Activated CD4-positive, alpha-beta T cell treated with anti-CD3 and anti-CD28 coated beads, Interleukin-2, amount 10 ng/mL, durations not matched to agents 7 days and 5 days (primary cell): ENCODE measurements at regions not wholly inside any gene's neighbourhood (a gene's known extent, or its start where the extent isn't known, plus 50 kb on each side); places are given as distances from the start of the nearest gene placed in this dataset.

Source experiments
- CTCF ChIA-PET: fragments of 350-600 bp; sonication (Branson Sonifier 250); formaldehyde crosslinking; loops from one replicate; lab custom pipeline; 2021; ENCODE audit warnings: antibody characterized with exemption; lab: Charles Lee
- POLR2A ChIA-PET: fragments of 350-600 bp; sonication (Branson Sonifier 250); formaldehyde crosslinking; loops from one replicate; lab custom pipeline; 2021; ENCODE audit warnings: antibody characterized with exemption; lab: Charles Lee
- DNase-seq: peaks from one replicate; pipeline ENCODE4 v3.0.0-alpha.2; 2020
- H3K27ac Mint-ChIP-seq: one replicate; pipeline ENCODE4 v1.8.0; 2021; ENCODE audit warnings: mild to moderate bottlenecking, moderate library complexity, mixed read lengths
- H3K27me3 Mint-ChIP-seq: one replicate; pipeline ENCODE4 v1.8.0; 2021; ENCODE audit warnings: mixed read lengths
- H3K36me3 Mint-ChIP-seq: one replicate; pipeline ENCODE4 v1.8.0; 2021; ENCODE audit warnings: low read depth, mixed read lengths
- H3K4me1 Mint-ChIP-seq: one replicate; pipeline ENCODE4 v1.8.0; 2021; ENCODE audit warnings: mixed read lengths
- H3K4me3 Mint-ChIP-seq: one replicate; pipeline ENCODE4 v1.8.0; 2021; ENCODE audit warnings: mild to moderate bottlenecking, moderate library complexity, mixed read lengths
- H3K9me3 Mint-ChIP-seq: one replicate; pipeline ENCODE4 v1.8.0; 2021; ENCODE audit warnings: mixed read lengths

DNA sequence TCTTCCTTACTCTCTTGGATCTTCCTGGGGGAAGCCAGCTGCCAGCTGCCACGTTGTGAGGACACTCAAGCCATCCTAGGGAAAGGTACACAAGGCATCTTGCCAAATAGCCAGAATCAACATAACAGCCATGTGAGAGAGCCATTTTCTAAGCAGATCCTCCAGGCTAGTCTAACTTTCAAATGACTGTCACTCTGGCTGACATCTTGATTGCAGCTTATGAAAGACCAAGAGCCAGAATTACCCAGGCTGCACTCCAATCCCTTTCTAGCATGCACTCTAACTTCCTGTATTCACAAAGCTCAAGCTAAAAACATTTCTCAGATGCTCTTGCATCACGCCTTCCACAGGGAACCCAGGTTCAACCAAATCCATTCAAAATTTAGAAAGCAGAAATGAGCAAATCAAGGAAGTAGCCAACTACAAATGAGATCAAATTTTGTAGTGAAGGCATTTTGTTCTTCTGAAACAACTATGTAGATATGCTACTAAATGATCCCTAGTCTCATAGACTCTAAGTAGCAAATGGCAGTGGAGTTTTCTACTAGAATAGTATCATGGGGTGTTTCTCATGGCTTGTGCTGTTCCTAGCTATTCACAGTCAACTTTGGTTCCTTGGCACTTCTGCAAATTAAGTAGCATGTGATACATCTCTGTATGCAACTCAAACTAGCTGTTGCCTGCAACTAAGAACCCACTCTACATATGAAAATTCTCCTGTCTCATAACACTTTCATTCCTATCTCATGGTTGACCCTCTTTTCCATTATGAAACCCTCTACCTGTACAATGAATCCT is 281.9 kb downstream of the ZEB2 start:
- Mint-ChIP-seq H3K9me3 (no peaks in the 10 kb centered on the region), H3K27me3 (no peaks in the 10 kb centered on the region), H3K4me1 (peaks cover 53% of the 10 kb centered on the region), H3K4me3 (no peak overlapping the region), H3K36me3 (peaks cover 2% of the 10 kb centered on the region), H3K27ac (no peak overlapping the region)
- DNase-seq = no peak
- CTCF ChIA-PET = interaction anchor here (0.8 to 1.3 kb wide), 4 partner anchors 10 to 89 kb away, joined by 3 to 4 read pairs (median 3); no protein-coding TSS in a partner anchor
- POLR2A ChIA-PET = no interaction called here

DNA sequence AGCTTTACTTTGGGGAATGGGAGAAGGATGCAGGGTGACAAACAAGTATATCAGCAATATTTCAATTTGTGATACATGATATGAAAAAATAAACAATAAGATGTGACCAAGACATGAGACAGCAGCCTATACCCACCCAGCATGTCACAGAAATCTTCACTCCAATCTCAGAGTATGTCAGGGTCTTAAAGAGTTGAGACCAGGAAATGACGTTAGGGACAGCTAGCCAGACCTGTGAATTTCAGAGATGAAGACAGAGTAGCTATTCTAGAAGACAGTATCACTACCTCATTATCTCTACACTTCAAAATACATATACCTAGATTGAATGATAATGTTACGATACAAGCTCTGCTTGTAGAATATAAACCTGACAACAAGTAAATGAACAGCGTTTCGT is 282.8 kb downstream of the ZEB2 start:
- Mint-ChIP-seq H3K27me3 (no peaks in the 10 kb centered on the region), H3K36me3 (peaks cover 2% of the 10 kb centered on the region), H3K27ac (no peak overlapping the region), H3K4me3 (no peak overlapping the region), H3K9me3 (no peaks in the 10 kb centered on the region), H3K4me1 (peaks cover 55% of the 10 kb centered on the region)
- POLR2A ChIA-PET = no interaction called here
- DNase-seq = no peak
- CTCF ChIA-PET = interaction anchor here (0.6 to 1.3 kb wide), 2 partner anchors 26 to 88 kb away, joined by 3 to 4 read pairs; no protein-coding TSS in a partner anchor

DNA sequence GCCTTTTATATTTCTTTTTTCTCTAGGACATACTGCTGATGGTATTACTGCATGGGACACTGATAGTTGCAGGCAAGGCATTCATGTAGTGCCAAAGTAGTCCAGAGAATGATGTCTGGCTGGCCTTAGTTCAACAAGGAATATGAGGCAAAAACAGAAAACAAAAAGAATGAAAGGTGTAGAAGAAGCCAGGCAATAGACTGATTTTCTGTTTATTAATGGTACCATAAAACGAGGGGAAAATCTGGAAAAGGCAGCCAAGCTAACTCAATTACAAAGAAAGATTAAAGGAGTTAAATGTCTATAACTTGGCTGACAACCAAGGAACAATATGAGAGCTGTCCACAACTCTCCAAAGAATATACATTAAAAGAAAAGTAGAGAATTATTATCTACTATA is 284.9 kb downstream of the ZEB2 start:
- ChIA-PET POLR2A (no interaction called here), CTCF (interaction anchor here (1.0 to 2.1 kb wide), 5 partner anchors 11 to 82 kb away, joined by 3 to 6 read pairs (median 3); no protein-coding TSS in a partner anchor)
- H3K4me1 Mint-ChIP-seq = peaks cover 45% of the 10 kb centered on the region
- no peaks in the 10 kb centered on the region for H3K27me3 Mint-ChIP-seq
- H3K27ac Mint-ChIP-seq = peak overlapping the region; percentile 71
- no peak for DNase-seq
- H3K9me3 Mint-ChIP-seq = no peaks in the 10 kb centered on the region
- H3K36me3 Mint-ChIP-seq = peaks cover 2% of the 10 kb centered on the region
- H3K4me3 Mint-ChIP-seq = no peak overlapping the region

DNA sequence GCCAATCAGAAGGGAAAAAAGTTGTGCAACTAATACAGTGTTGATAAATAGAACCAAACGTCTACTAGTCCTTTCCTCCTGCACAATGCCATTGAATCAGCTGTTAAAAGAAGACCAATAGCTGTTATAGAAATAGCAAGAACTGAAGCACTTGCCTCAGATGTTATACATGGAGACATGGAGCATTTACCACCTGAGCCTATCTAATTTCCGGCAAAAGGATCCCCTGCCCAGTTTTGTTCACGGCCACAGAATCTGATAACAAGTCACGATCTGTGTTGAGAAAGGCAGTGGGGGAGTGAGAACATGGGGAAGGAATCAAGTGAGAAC is 285.4 kb downstream of the ZEB2 start:
- Mint-ChIP-seq H3K27me3 (no peaks in the 10 kb centered on the region), H3K4me3 (no peak overlapping the region), H3K9me3 (no peaks in the 10 kb centered on the region), H3K4me1 (peaks cover 43% of the 10 kb centered on the region), H3K27ac (peak overlapping the region; percentile 71), H3K36me3 (peaks cover 2% of the 10 kb centered on the region)
- no peak for DNase-seq
- ChIA-PET CTCF (interaction anchor here (1.0 to 2.1 kb wide), 5 partner anchors 10 to 83 kb away, joined by 3 to 6 read pairs (median 3); no protein-coding TSS in a partner anchor), POLR2A (interaction anchor here (0.6 kb wide), 1 partner anchor 59 kb away, joined by 4 read pairs; no protein-coding TSS in a partner anchor)

DNA sequence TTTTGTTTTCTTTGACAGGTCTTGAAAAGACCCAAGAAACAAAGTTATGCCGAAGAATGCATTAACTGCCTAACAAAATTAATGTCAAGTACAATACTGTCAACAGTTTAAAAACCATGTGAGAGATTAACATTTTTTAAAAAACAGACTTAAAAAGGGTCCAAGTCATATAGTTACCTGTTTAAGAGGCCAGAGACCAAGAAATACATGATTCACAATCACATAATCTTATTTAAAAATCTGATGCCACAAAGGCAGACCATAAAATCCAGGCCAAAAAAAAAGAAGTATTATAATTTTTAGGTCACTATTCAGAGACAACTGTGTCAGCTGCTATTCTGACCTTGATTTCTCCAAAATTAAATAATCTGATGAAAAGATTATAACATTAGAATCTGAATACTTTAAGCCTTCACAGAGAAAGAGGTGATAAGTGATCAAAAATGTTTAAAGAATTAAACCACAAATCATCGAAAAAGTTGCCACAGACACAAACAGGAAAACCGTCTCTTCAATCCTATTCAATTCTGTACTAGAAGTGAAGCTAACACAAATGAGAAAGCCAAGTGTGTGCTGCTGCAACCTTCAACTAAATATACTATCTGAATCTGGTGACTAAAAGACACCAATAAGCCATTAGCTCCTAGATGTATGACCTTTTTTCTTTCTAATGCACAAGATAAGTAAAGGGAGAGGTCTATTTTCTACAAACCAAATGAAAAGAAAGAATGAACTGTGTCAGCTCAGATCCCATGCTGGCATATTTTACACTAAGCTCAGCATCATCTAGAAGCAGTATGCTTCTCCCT is 286.0 kb downstream of the ZEB2 start:
- peaks cover 2% of the 10 kb centered on the region for H3K36me3 Mint-ChIP-seq
- peak overlapping the region; percentile 1 for H3K4me3 Mint-ChIP-seq
- peak overlapping the region; percentile 76 for H3K27ac Mint-ChIP-seq
- no peaks in the 10 kb centered on the region for H3K9me3 Mint-ChIP-seq
- ChIA-PET CTCF (interaction anchor here (0.6 to 2.1 kb wide), 6 partner anchors 9 to 91 kb away, joined by 3 to 6 read pairs (median 3); no protein-coding TSS in a partner anchor), POLR2A (interaction anchor here (0.6 kb wide), 1 partner anchor 58 kb away, joined by 4 read pairs; no protein-coding TSS in a partner anchor)
- peaks cover 43% of the 10 kb centered on the region for H3K4me1 Mint-ChIP-seq
- no peaks in the 10 kb centered on the region for H3K27me3 Mint-ChIP-seq
- DNase-seq = no peak

- POLR2A ChIA-PET = no interaction called here
- H3K27ac Mint-ChIP-seq = peak overlapping the region; percentile 76
- H3K36me3 Mint-ChIP-seq = peaks cover 2% of the 10 kb centered on the region
- CTCF ChIA-PET = interaction anchor here (2.1 kb wide), 1 partner anchor 13 kb away, joined by 6 read pairs; no protein-coding TSS in a partner anchor
- H3K9me3 Mint-ChIP-seq = no peaks in the 10 kb centered on the region
- H3K27me3 Mint-ChIP-seq = no peaks in the 10 kb centered on the region
- no peak for DNase-seq
- peaks cover 40% of the 10 kb centered on the region for H3K4me1 Mint-ChIP-seq
- peak overlapping the region; percentile 1 for H3K4me3 Mint-ChIP-seq
These were observed 286.6 kb downstream of the ZEB2 start for GRCh38 chr2:144233317-144233716.

DNA sequence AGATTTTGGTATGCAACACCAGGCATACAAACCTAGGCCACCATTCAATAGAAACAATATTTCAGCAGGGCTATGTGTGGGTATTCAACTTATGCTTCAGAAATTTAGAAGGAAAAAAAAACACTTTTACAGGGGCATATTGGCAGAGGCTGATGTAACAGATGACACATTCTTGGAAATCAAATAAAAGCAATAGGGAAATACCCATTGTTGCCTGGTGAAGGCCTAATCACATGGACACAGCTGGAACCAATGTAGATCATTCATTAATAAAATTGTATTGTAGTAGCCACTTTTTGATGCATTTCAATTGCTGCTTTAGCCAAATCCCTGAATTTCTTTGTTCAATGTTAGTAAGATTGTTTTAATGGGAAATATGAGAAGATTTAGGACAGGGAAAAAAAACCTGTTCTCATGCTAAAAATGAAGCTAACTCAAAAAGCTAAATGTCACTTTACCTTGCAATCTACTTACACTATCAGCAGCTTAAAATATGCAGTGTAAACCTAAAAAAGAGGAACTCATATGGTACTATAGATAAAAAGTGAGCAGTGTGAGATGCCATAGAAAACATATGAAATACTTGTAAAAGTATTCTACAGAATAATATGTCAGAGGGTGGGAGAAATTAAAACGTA is 289.4 kb downstream of the ZEB2 start:
- ChIA-PET POLR2A (no interaction called here), CTCF (no interaction called here)
- H3K36me3 Mint-ChIP-seq = peaks cover 3% of the 10 kb centered on the region
- DNase-seq = no peak
- peaks cover 36% of the 10 kb centered on the region for H3K4me1 Mint-ChIP-seq
- H3K4me3 Mint-ChIP-seq = no peak overlapping the region
- H3K27me3 Mint-ChIP-seq = no peaks in the 10 kb centered on the region
- H3K27ac Mint-ChIP-seq = no peak overlapping the region
- no peaks in the 10 kb centered on the region for H3K9me3 Mint-ChIP-seq

- Mint-ChIP-seq H3K4me1 (peaks cover 33% of the 10 kb centered on the region), H3K27ac (no peak overlapping the region), H3K9me3 (no peaks in the 10 kb centered on the region), H3K4me3 (no peak overlapping the region), H3K36me3 (peaks cover 3% of the 10 kb centered on the region), H3K27me3 (no peaks in the 10 kb centered on the region)
- POLR2A ChIA-PET = no interaction called here
- no peak for DNase-seq
- CTCF ChIA-PET = no interaction called here
These were observed 289.9 kb downstream of the ZEB2 start for GRCh38 chr2:144230033-144230432.

DNA sequence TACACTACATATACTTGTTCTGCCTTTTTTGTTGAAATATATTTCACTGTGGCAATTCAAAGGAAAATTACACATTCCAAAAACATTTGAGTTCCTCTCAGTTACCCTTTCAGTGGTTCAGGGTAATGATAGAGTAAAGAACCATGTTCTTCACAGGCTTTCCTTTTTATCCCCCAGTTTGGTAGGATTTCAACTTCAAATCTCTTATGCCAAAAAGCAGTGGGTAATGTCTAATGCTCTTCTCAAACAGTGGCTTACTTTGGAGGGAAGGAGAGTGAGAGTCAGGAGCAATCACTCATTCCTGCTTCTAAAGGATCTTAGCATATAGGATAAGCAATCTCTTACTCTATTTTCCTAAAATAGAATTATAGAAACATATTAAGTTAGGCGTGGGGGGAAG is 290.6 kb downstream of the ZEB2 start:
- Mint-ChIP-seq H3K4me3 (no peak overlapping the region), H3K27me3 (no peaks in the 10 kb centered on the region), H3K9me3 (no peaks in the 10 kb centered on the region), H3K27ac (no peak overlapping the region), H3K4me1 (peaks cover 25% of the 10 kb centered on the region), H3K36me3 (peaks cover 1% of the 10 kb centered on the region)
- ChIA-PET CTCF (no interaction called here), POLR2A (no interaction called here)
- DNase-seq = no peak

DNA sequence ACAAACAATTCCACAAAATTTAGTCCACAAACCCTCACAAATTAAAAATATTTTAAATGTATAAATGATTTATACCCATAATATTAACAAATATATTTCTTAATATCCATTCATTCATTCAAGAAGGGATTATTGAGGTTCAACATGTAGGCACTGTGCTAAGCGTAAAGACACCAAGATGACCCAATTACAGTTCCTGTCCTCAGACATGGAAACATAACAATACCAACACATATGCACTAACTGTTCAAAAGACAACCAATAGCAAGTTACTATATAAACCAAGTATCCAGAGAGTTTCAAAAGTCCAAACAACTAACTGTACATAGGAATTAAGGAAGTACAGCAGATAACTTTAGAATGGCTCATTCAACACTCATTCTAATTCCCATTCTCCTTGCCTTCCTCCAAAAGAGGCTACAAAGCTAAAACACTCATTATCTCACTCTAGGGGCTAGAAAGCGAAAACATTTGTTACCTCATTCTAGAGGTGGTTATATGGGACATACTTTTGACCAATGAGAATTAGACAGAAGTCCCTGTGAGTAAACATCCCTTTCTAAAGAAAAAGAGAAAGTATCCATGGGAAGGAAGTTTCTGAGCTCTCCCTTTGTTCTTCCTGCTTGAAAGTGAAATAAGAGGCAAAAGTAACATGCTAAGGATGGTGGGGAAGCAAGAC is 292.4 kb downstream of the ZEB2 start:
- DNase-seq = no peak
- H3K36me3 Mint-ChIP-seq = peaks cover 1% of the 10 kb centered on the region
- H3K9me3 Mint-ChIP-seq = no peaks in the 10 kb centered on the region
- ChIA-PET POLR2A (no interaction called here), CTCF (interaction anchor here (1.1 to 1.2 kb wide), 2 partner anchors 8 to 11 kb away, joined by 3 to 4 read pairs; no protein-coding TSS in a partner anchor)
- no peak overlapping the region for H3K27ac Mint-ChIP-seq
- no peak overlapping the region for H3K4me3 Mint-ChIP-seq
- no peaks in the 10 kb centered on the region for H3K27me3 Mint-ChIP-seq
- H3K4me1 Mint-ChIP-seq = peaks cover 9% of the 10 kb centered on the region

DNA sequence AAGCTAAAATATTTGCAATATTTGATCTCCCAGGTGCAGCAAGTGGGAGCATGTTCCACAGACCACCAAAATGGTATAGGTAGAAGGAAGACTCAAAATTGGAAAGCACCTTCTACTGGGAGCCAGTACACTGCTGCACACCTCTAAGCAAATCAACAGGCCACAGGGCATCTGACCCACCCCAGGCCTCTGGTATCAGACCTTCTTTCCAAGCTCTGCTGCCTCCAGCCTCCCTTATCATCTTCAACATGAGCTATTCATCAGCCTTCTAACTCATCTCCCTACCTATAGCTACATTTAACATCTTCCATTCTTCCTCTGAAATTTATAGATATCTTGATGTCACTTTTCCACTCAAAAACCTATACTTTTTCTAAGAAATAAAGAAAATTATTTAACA is 294.8 kb downstream of the ZEB2 start:
- ChIA-PET CTCF (interaction anchor here (1.8 kb wide), 1 partner anchor 10 kb away, joined by 5 read pairs; no protein-coding TSS in a partner anchor), POLR2A (no interaction called here)
- H3K9me3 Mint-ChIP-seq = no peaks in the 10 kb centered on the region
- DNase-seq = no peak
- no peak overlapping the region for H3K4me3 Mint-ChIP-seq
- H3K36me3 Mint-ChIP-seq = peaks cover 1% of the 10 kb centered on the region
- peaks cover 6% of the 10 kb centered on the region for H3K4me1 Mint-ChIP-seq
- H3K27ac Mint-ChIP-seq = no peak overlapping the region
- H3K27me3 Mint-ChIP-seq = no peaks in the 10 kb centered on the region

- POLR2A ChIA-PET = no interaction called here
- Mint-ChIP-seq H3K27me3 (no peaks in the 10 kb centered on the region), H3K36me3 (peaks cover 1% of the 10 kb centered on the region), H3K4me1 (peaks cover 6% of the 10 kb centered on the region), H3K4me3 (no peak overlapping the region), H3K27ac (no peak overlapping the region), H3K9me3 (no peaks in the 10 kb centered on the region)
- no peak for DNase-seq
- CTCF ChIA-PET = interaction anchor here (1.8 kb wide), 1 partner anchor 10 kb away, joined by 5 read pairs; no protein-coding TSS in a partner anchor
These were observed 295.4 kb downstream of the ZEB2 start for GRCh38 chr2:144224472-144224871.
